PFSK-1 (cell line): ENCODE measurements at regions not wholly inside any gene's neighbourhood (a gene's known extent, or its start where the extent isn't known, plus 50 kb on each side); places are given as distances from the start of the nearest gene placed in this dataset.

Source experiments
- FOXP2 ChIP-seq: optimal IDR thresholded peaks from 2 replicates; pipeline ENCODE3; 2011; ENCODE audit warnings: borderline replicate concordance, control low read depth, inconsistent platforms; ENCODE audit not compliant: insufficient read depth; ENCODE audit errors: extremely low read length, extremely low read depth
- POLR2AphosphoS5 ChIP-seq: IDR thresholded peaks from 2 replicates; pipeline ENCODE4 v1.6.1; 2012; ENCODE audit warnings: low read depth, mild to moderate bottlenecking, control low read depth, low read length, moderate library complexity
- SIN3A ChIP-seq: IDR thresholded peaks from 2 replicates; pipeline ENCODE4 v1.6.1; 2012; ENCODE audit warnings: mild to moderate bottlenecking, low read length, moderate library complexity, borderline replicate concordance; ENCODE audit not compliant: insufficient read depth
- TAF1 ChIP-seq: IDR thresholded peaks from 2 replicates; pipeline ENCODE4 v1.6.1; 2012; ENCODE audit warnings: low read length, control low read depth, borderline replicate concordance; ENCODE audit not compliant: insufficient read depth
- TF ChIP-seq, protein P1 (sequence below), 2 experiments: IDR thresholded peaks; 2 replicates each; pipeline versions ENCODE4 v1.6.1 to v1.8.0; 2011 to 2012; ENCODE audit warnings: low read depth in 2 of 2, low read length in 2 of 2, control low read depth in 1 of 2, inconsistent platforms in 1 of 2, mild to moderate bottlenecking in 1 of 2, moderate library complexity in 1 of 2; ENCODE audit not compliant: insufficient read depth in 1 of 2

DNA sequence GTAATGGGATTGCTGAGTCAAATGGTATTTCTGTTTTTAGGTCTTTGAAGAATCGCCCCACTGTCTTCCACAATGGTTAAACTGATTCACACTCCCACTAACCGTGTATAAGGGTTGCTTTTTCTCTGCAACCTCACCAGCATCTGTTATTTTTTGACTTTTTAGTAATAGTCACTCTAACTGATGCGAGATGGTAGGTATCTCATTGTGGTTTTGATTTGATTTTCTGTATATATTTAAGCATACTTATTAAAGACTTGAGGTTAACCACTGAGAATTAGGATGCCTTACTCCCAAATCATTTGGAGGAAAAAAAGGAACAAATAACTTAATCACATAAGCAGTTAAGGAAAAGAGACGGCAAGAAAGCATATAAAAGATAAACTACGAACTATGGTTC is 181.6 kb upstream of the FST start:
- TF ChIP-seq POLR2AphosphoS5 (no peak), TAF1 (no peak), SIN3A (no peak), FOXP2 (no peak)
- TF ChIP-seq, protein P1, sequence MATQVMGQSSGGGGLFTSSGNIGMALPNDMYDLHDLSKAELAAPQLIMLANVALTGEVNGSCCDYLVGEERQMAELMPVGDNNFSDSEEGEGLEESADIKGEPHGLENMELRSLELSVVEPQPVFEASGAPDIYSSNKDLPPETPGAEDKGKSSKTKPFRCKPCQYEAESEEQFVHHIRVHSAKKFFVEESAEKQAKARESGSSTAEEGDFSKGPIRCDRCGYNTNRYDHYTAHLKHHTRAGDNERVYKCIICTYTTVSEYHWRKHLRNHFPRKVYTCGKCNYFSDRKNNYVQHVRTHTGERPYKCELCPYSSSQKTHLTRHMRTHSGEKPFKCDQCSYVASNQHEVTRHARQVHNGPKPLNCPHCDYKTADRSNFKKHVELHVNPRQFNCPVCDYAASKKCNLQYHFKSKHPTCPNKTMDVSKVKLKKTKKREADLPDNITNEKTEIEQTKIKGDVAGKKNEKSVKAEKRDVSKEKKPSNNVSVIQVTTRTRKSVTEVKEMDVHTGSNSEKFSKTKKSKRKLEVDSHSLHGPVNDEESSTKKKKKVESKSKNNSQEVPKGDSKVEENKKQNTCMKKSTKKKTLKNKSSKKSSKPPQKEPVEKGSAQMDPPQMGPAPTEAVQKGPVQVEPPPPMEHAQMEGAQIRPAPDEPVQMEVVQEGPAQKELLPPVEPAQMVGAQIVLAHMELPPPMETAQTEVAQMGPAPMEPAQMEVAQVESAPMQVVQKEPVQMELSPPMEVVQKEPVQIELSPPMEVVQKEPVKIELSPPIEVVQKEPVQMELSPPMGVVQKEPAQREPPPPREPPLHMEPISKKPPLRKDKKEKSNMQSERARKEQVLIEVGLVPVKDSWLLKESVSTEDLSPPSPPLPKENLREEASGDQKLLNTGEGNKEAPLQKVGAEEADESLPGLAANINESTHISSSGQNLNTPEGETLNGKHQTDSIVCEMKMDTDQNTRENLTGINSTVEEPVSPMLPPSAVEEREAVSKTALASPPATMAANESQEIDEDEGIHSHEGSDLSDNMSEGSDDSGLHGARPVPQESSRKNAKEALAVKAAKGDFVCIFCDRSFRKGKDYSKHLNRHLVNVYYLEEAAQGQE (IDR thresholded peaks at IDR 0.05; ENCODE audit: insufficient read depth in 1 of 2, low read depth in 2 of 2, low read length in 2 of 2): no peak

DNA sequence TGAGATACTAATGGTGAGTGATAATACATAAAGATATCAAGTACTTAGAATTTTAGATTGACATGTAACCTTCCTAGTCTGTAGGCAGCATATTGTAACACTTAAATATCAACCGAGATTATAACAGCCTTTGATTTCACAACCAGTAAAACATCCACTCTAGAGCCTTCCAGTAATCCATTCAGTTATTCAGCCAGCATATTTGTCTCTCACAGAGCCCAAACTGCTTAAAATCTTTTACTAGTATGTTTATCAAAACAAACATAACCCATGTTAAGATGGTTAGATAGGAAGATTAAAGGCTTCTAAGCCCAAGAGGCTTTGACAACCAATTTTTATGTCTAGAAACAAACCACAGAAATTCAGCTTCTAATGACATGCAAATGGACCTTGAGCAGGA is 177.9 kb upstream of the FST start:
- TF ChIP-seq POLR2AphosphoS5 (no peak), SIN3A (no peak), FOXP2 (no peak), TAF1 (no peak)
- TF ChIP-seq, protein P1 (IDR thresholded peaks at IDR 0.05; ENCODE audit: insufficient read depth in 1 of 2, low read depth in 2 of 2, low read length in 2 of 2): no peak

DNA sequence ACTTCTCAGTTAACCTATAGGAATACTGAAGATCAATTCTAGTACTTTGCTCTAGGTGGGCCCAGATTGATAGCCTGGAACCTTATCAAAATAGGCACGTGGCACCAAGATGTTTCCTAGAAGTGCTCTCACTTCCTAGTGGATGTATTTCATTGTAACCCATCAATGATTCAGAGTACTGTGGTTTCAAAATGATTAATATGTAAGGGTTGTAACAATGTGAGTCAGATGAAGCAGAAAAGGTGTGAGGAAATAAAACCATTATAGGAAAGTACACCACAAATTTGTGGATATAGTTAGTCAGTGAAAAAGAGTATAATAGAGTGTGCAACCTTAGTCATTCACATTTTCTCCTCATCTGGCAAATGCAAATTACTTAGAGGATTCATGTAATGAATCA is 177.3 kb upstream of the FST start:
- TF ChIP-seq, protein P1 (IDR thresholded peaks at IDR 0.05; ENCODE audit: insufficient read depth in 1 of 2, low read depth in 2 of 2, low read length in 2 of 2): no peak

DNA sequence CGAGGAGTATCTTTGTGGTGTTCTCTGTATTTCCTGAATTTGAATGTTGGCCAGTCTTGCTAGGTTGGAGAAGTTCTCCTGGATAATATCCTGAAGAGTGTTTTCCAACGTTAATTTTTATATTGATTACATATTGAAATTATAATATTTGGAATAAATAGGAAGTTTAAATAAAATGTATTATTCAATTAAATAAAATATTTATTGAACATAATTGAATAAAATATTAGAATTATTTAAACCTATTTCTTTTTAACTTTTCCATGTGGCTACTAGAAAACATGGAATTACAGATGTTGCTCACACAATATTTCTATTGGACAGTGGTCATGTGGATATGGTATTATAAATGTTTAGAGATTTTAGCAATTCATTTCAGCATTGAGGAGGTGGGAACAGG is 170.8 kb upstream of the FST start:
- TF ChIP-seq TAF1 (no peak), FOXP2 (no peak), POLR2AphosphoS5 (no peak), SIN3A (no peak)
- TF ChIP-seq, protein P1 (IDR thresholded peaks at IDR 0.05; ENCODE audit: insufficient read depth in 1 of 2, low read depth in 2 of 2, low read length in 2 of 2): no peak

GRCh38 chr5:53311681-53312080 is 168.7 kb upstream of the FST start:
- TF ChIP-seq TAF1 (no peak), POLR2AphosphoS5 (no peak), FOXP2 (no peak), SIN3A (no peak)
- TF ChIP-seq, protein P1 (IDR thresholded peaks at IDR 0.05; ENCODE audit: insufficient read depth in 1 of 2, low read depth in 2 of 2, low read length in 2 of 2): no peak
